ENCODE measurements at regions not wholly inside any gene's neighbourhood (a gene's known extent, or its start where the extent isn't known, plus 50 kb on each side); places are given as distances from the start of the nearest gene placed in this dataset.

- DNase-seq = no peak
Observed at GRCh38 chr18:73961804-73962203, 185.8 kb downstream of the FBXO15 start.

- DNase-seq = no peak
Observed at GRCh38 chr18:73959352-73959751, 188.3 kb downstream of the FBXO15 start.

GRCh38 chr18:73954268-73954667, 193.4 kb downstream of the FBXO15 start:
- peak in 1 of 3 experiments; percentile 31 for DNase-seq

GRCh38 chr18:73952296-73952946, 195.2 kb downstream of the FBXO15 start:
- DNase-seq = no peak

- DNase-seq = no peak
Observed at GRCh38 chr18:73950116-73950700, 197.4 kb downstream of the FBXO15 start.

- no peak for DNase-seq
Observed at GRCh38 chr18:73948497-73948896, 199.1 kb downstream of the FBXO15 start.

- peak in 1 of 3 experiments; percentile 59 for DNase-seq
Observed at GRCh38 chr18:73948084-73948483, 199.6 kb downstream of the FBXO15 start.

GRCh38 chr18:73947180-73947921, 200.3 kb downstream of the FBXO15 start:
- peak in 1 of 3 experiments; percentile 75 for DNase-seq

GRCh38 chr18:73945130-73945792, 202.4 kb downstream of the FBXO15 start:
- no peak for DNase-seq

- DNase-seq = no peak
Observed at GRCh38 chr18:73944715-73945114, 202.9 kb downstream of the FBXO15 start.

GRCh38 chr18:73943763-73944162, 203.9 kb downstream of the FBXO15 start:
- no peak for DNase-seq

GRCh38 chr18:73942956-73943355, 204.7 kb downstream of the FBXO15 start:
- DNase-seq = no peak

- DNase-seq = peak in 2 of 3 experiments; percentile 79 to 94
Observed at GRCh38 chr18:73942081-73942625, 205.5 kb downstream of the FBXO15 start.

- no peak for DNase-seq
Observed at GRCh38 chr18:73940721-73941120, 206.9 kb downstream of the FBXO15 start.

- DNase-seq = no peak
Observed at GRCh38 chr18:73939391-73939790, 208.2 kb downstream of the FBXO15 start.

GRCh38 chr18:73933685-73934084, 213.9 kb downstream of the FBXO15 start:
- DNase-seq = no peak

GRCh38 chr18:73932976-73933375, 214.7 kb downstream of the FBXO15 start:
- DNase-seq = no peak

- DNase-seq = no peak
Observed at GRCh38 chr18:73927496-73927895, 220.1 kb downstream of the FBXO15 start.

GRCh38 chr18:73924836-73925235, 222.8 kb downstream of the FBXO15 start:
- no peak for DNase-seq

GRCh38 chr18:73924307-73924706, 223.3 kb downstream of the FBXO15 start:
- no peak for DNase-seq

GRCh38 chr18:73923866-73924265, 223.8 kb downstream of the FBXO15 start:
- no peak for DNase-seq

- no peak for DNase-seq
Observed at GRCh38 chr18:73920033-73920432, 227.6 kb downstream of the FBXO15 start.

GRCh38 chr18:73918816-73919215, 228.8 kb downstream of the FBXO15 start:
- DNase-seq = no peak
